Testis (tissue), 2 donors: ENCODE measurements at regions not wholly inside any gene's neighbourhood (a gene's known extent, or its start where the extent isn't known, plus 50 kb on each side); places are given as distances from the start of the nearest gene placed in this dataset.

ENCODE experiments used
- DNase-seq: peaks from one replicate; pipeline ENCODE4 v3.0.0-alpha.2; 2019
- H3K27ac ChIP-seq, 2 donors: fragments of 200-600 bp; sonication (generic); one replicate each; pipeline ENCODE4 v1.5.1; 2019
- H3K27me3 ChIP-seq: fragments of 200-600 bp; sonication (generic); one replicate; pipeline ENCODE4 v1.5.1; 2019
- H3K36me3 ChIP-seq: fragments of 200-600 bp; sonication (generic); one replicate; pipeline ENCODE4 v1.5.1; 2017; ENCODE audit warnings: low read depth; ENCODE audit errors: missing control alignments
- H3K4me1 ChIP-seq: fragments of 200-600 bp; sonication (generic); one replicate; pipeline ENCODE4 v1.5.1; 2019
- H3K4me3 ChIP-seq, 2 donors: fragments of 200-600 bp; sonication (generic); one replicate each; pipeline ENCODE4 v1.5.1; 2017 to 2019
- H3K9me3 ChIP-seq: fragments of 200-600 bp; sonication (generic); one replicate; pipeline ENCODE4 v1.5.1; 2017
- CTCF ChIP-seq, 3 experiments: fragments of 450-650 bp in 2 of 3; fragments of 200-600 bp in 1 of 3; sonication (generic) in 1 of 3; IDR thresholded peaks; one replicate each; pipeline ENCODE4 v1.5.1; 2016 to 2019; ENCODE audit warnings: antibody characterized with exemption in 3 of 3, mild to moderate bottlenecking in 2 of 3, moderate library complexity in 1 of 3
- POLR2A ChIP-seq: fragments of 450-650 bp; IDR thresholded peaks from one replicate; pipeline ENCODE4 v1.6.1; 2017; ENCODE audit warnings: antibody characterized with exemption, mild to moderate bottlenecking, moderate library complexity
- WGBS, 2 donors: methylation state at CpG; one replicate each; pipeline ENCODE4 v1.1.5; 2018; 5-methylcytosine and 5-hydroxymethylcytosine counted together
- intact Hi-C: fragments of 100-400 bp; cut with DNase I; formaldehyde crosslinking; loops from one replicate; pipeline ENCODE4 v1.15.1; 2023; ENCODE audit warnings: low total_unique reads

- H3K27me3 ChIP-seq: no peaks in the 10 kb centered on the region
- no peaks in the 10 kb centered on the region for H3K36me3 ChIP-seq
- no peak overlapping the region for H3K27ac ChIP-seq
- H3K9me3 ChIP-seq: no peaks in the 10 kb centered on the region
- H3K4me1 ChIP-seq: no peaks in the 10 kb centered on the region
- H3K4me3 ChIP-seq: no peak overlapping the region
- 72 to 90% methylated on average over 6 to 8 of the region's 8 CpGs for WGBS, 2 donors
- intact Hi-C loops: no loop called here
- TF ChIP-seq CTCF (IDR thresholded peaks at IDR 0.05) (no peak), POLR2A (no peak)
- DNase-seq: no peak
Observed at GRCh38 chr5:25357605-25358004, 712.8 kb upstream of the CDH10 start.

- Histone ChIP-seq H3K27ac (no peak overlapping the region), H3K4me1 (no peaks in the 10 kb centered on the region), H3K27me3 (no peaks in the 10 kb centered on the region), H3K9me3 (no peaks in the 10 kb centered on the region), H3K4me3 (no peak overlapping the region), H3K36me3 (no peaks in the 10 kb centered on the region)
- intact Hi-C loops: no loop called here
- no peak for DNase-seq
- no peak for TF ChIP-seq POLR2A
- no peak for TF ChIP-seq CTCF (IDR thresholded peaks at IDR 0.05)
Observed at GRCh38 chr5:25349746-25350145, 705.0 kb upstream of the CDH10 start.

- Histone ChIP-seq H3K27ac (no peak overlapping the region), H3K4me1 (no peaks in the 10 kb centered on the region), H3K9me3 (no peaks in the 10 kb centered on the region), H3K27me3 (no peaks in the 10 kb centered on the region), H3K4me3 (no peak overlapping the region), H3K36me3 (no peaks in the 10 kb centered on the region)
- intact Hi-C loops: no loop called here
- 52 to 65% methylated on average over 5 of the region's 5 CpGs for WGBS, 2 donors
- no peak for TF ChIP-seq POLR2A
- TF ChIP-seq CTCF (IDR thresholded peaks at IDR 0.05): no peak
- no peak for DNase-seq
Observed at GRCh38 chr5:25345240-25345771, 700.5 kb upstream of the CDH10 start.

- H3K4me3 ChIP-seq: no peak overlapping the region
- no peaks in the 10 kb centered on the region for H3K36me3 ChIP-seq
- H3K9me3 ChIP-seq: no peaks in the 10 kb centered on the region
- no peak for DNase-seq
- no peaks in the 10 kb centered on the region for H3K4me1 ChIP-seq
- WGBS, 2 donors: 85 to 88% methylated on average over 5 of the region's 5 CpGs
- intact Hi-C loops: no loop called here
- no peak overlapping the region for H3K27ac ChIP-seq
- H3K27me3 ChIP-seq: no peaks in the 10 kb centered on the region
- TF ChIP-seq POLR2A (no peak), CTCF (IDR thresholded peaks at IDR 0.05) (no peak)
Observed at GRCh38 chr5:25339541-25339940, 694.8 kb upstream of the CDH10 start.

GRCh38 chr5:25334350-25334749 lies 689.6 kb upstream of the CDH10 start:
- Histone ChIP-seq H3K27ac (no peak overlapping the region), H3K36me3 (no peaks in the 10 kb centered on the region), H3K9me3 (no peaks in the 10 kb centered on the region), H3K27me3 (no peaks in the 10 kb centered on the region), H3K4me3 (no peak overlapping the region), H3K4me1 (no peaks in the 10 kb centered on the region)
- no peak for DNase-seq
- 78 to 87% methylated on average over 6 of the region's 6 CpGs for WGBS, 2 donors
- no peak for TF ChIP-seq POLR2A
- no peak for TF ChIP-seq CTCF (IDR thresholded peaks at IDR 0.05)
- intact Hi-C loops: no loop called here
